ENCODE measurements at regions not wholly inside any gene's neighbourhood (a gene's known extent, or its start where the extent isn't known, plus 50 kb on each side); places are given as distances from the start of the nearest gene placed in this dataset.

GRCh38 chr22:26916236-26916635, 258.8 kb downstream of the MIAT start:
- no peak for TF ChIP-seq PATZ1 (CRISPR knock-in tag; IDR thresholded peaks at IDR 0.05; ENCODE audit: borderline replicate concordance)
- TF ChIP-seq ZC3H10 (CRISPR knock-in tag; IDR thresholded peaks at IDR 0.05), result no peak
- TF ChIP-seq CREB5 (CRISPR knock-in tag; IDR thresholded peaks at IDR 0.05; ENCODE audit: low read depth), result no peak
- no peak for TF ChIP-seq POU6F1 (CRISPR knock-in tag; IDR thresholded peaks at IDR 0.05; ENCODE audit: borderline replicate concordance, low read depth)
- no peak for TF ChIP-seq ISL1 (CRISPR knock-in tag; IDR thresholded peaks at IDR 0.05)
- no peak for TF ChIP-seq GLIS3 (CRISPR knock-in tag; IDR thresholded peaks at IDR 0.05)
- no peak for TF ChIP-seq PPARA (CRISPR knock-in tag; IDR thresholded peaks at IDR 0.05; ENCODE audit: borderline replicate concordance)
